ENCODE measurements at regions not wholly inside any gene's neighbourhood (a gene's known extent, or its start where the extent isn't known, plus 50 kb on each side); places are given as distances from the start of the nearest gene placed in this dataset.

- TF ChIP-seq ZNF488 (tag by site-specific recombination; IDR thresholded peaks at IDR 0.05) (no peak), YY1 (tag by site-specific recombination; IDR thresholded peaks at IDR 0.05) (no peak), ZNF791 (tag by site-specific recombination; IDR thresholded peaks at IDR 0.05) (no peak), ZNF792 (tag by site-specific recombination; IDR thresholded peaks at IDR 0.05) (no peak), KLF7 (tag by site-specific recombination; IDR thresholded peaks at IDR 0.05; ENCODE audit: borderline replicate concordance) (no peak)
Measured at GRCh38 chr6:753486-753885, 60.5 kb upstream of the EXOC2 start (continued).

- POLR2A ChIA-PET: no interaction called here
- Histone ChIP-seq H3K4me3 (ENCODE audit: low read depth, low read length) (no peak overlapping the region), H3K27ac (ENCODE audit: extremely low read depth, low read depth, low read length) (no peak overlapping the region), H3K4me1 (ENCODE audit: control insufficient read depth, insufficient read depth, low read length) (no peaks in the 10 kb centered on the region), H3K9me3 (ENCODE audit: control insufficient read depth, insufficient read depth, low read depth, low read length) (no peaks in the 10 kb centered on the region), H3K36me3 (ENCODE audit: control insufficient read depth in 2 of 2, insufficient read depth in 1 of 2, low read length in 2 of 2) (no peaks in the 10 kb centered on the region)
- CTCF ChIA-PET: no interaction called here
- TF ChIP-seq ZNF701 (tag by site-specific recombination; IDR thresholded peaks at IDR 0.05): no peak
- no peak for TF ChIP-seq PRDM6 (tag by site-specific recombination; IDR thresholded peaks at IDR 0.05)
- no peak for TF ChIP-seq ZNF302 (tag by site-specific recombination; IDR thresholded peaks at IDR 0.05; ENCODE audit: low read depth)
Measured at GRCh38 chr6:752438-752837, 59.5 kb upstream of the EXOC2 start.

- no peak for TF ChIP-seq ZNF433 (tag by site-specific recombination; IDR thresholded peaks at IDR 0.05; ENCODE audit: low read depth)
- no peak for TF ChIP-seq ZNF561 (tag by site-specific recombination; IDR thresholded peaks at IDR 0.05; ENCODE audit: borderline replicate concordance)
- TF ChIP-seq ZBTB11 (tag by site-specific recombination; conservative IDR thresholded peaks at IDR 0.05; ENCODE audit: low read depth): no peak
- H3K9me3 ChIP-seq (ENCODE audit: control insufficient read depth, insufficient read depth, low read depth, low read length): no peaks in the 10 kb centered on the region
- ChIA-PET POLR2A (no interaction called here), CTCF (no interaction called here)
- H3K27ac ChIP-seq (ENCODE audit: extremely low read depth, low read depth, low read length): no peak overlapping the region
- no peaks in the 10 kb centered on the region for H3K36me3 ChIP-seq (ENCODE audit: control insufficient read depth in 2 of 2, insufficient read depth in 1 of 2, low read length in 2 of 2)
- no peak overlapping the region for H3K4me3 ChIP-seq (ENCODE audit: low read depth, low read length)
- no peaks in the 10 kb centered on the region for H3K4me1 ChIP-seq (ENCODE audit: control insufficient read depth, insufficient read depth, low read length)
Measured at GRCh38 chr6:751765-752164, 58.8 kb upstream of the EXOC2 start.

- Histone ChIP-seq H3K4me3 (ENCODE audit: low read depth, low read length) (no peak overlapping the region), H3K4me1 (ENCODE audit: control insufficient read depth, insufficient read depth, low read length) (no peaks in the 10 kb centered on the region), H3K27ac (ENCODE audit: extremely low read depth, low read depth, low read length) (no peak overlapping the region), H3K36me3 (ENCODE audit: control insufficient read depth in 2 of 2, insufficient read depth in 1 of 2, low read length in 2 of 2) (no peaks in the 10 kb centered on the region), H3K9me3 (ENCODE audit: control insufficient read depth, insufficient read depth, low read depth, low read length) (no peaks in the 10 kb centered on the region)
- ChIA-PET CTCF (no interaction called here), POLR2A (no interaction called here)
- no peak for TF ChIP-seq ZNF366 (tag by site-specific recombination; conservative IDR thresholded peaks at IDR 0.05)
- no peak for TF ChIP-seq KLF1 (tag by site-specific recombination; IDR thresholded peaks at IDR 0.05)
- TF ChIP-seq KLF17 (tag by site-specific recombination; IDR thresholded peaks at IDR 0.05): no peak
- TF ChIP-seq ZNF660 (tag by site-specific recombination; IDR thresholded peaks at IDR 0.05): no peak
- no peak for TF ChIP-seq ZNF391 (tag by site-specific recombination; IDR thresholded peaks at IDR 0.05; ENCODE audit: borderline replicate concordance, low read depth)
- no peak for TF ChIP-seq ZNF133 (tag by site-specific recombination; IDR thresholded peaks at IDR 0.05)
- no peak for TF ChIP-seq ZNF580 (tag by site-specific recombination; IDR thresholded peaks at IDR 0.05)
- no peak for TF ChIP-seq ZNF16 (tag by site-specific recombination; IDR thresholded peaks at IDR 0.05; ENCODE audit: low read depth)
- TF ChIP-seq RBAK (tag by site-specific recombination; IDR thresholded peaks at IDR 0.05): no peak
- no peak for TF ChIP-seq ZSCAN4 (tag by site-specific recombination; IDR thresholded peaks at IDR 0.05)
- no peak for TF ChIP-seq ZNF2 (tag by site-specific recombination; IDR thresholded peaks at IDR 0.05)
Measured at GRCh38 chr6:747921-748320, 55.0 kb upstream of the EXOC2 start.
